Retinal pigment epithelial cell (primary cell): ENCODE measurements at regions not wholly inside any gene's neighbourhood (a gene's known extent, or its start where the extent isn't known, plus 50 kb on each side); places are given as distances from the start of the nearest gene placed in this dataset.
"Not testable (repeated sequence)": the region's sequence is repeated elsewhere in the genome, so short reads cannot be mapped to it uniquely, and the experiment has no call there.

ENCODE experiments used
- DNase-seq: peaks from one replicate; pipeline ENCODE4 v3.0.0-alpha.2; 2010; ENCODE audit warnings: low read depth
- H3K4me3 ChIP-seq: 2 replicates; pipeline ENCODE4 v1.5.1; 2011; ENCODE audit warnings: mild to moderate bottlenecking, low read length, control low read depth, moderate library complexity
- TF ChIP-seq, protein P1 (sequence below): conservative IDR thresholded peaks from 2 replicates; pipeline ENCODE4 v1.5.1; 2011; ENCODE audit warnings: low read depth, low read length, control low read depth, inconsistent platforms

DNA sequence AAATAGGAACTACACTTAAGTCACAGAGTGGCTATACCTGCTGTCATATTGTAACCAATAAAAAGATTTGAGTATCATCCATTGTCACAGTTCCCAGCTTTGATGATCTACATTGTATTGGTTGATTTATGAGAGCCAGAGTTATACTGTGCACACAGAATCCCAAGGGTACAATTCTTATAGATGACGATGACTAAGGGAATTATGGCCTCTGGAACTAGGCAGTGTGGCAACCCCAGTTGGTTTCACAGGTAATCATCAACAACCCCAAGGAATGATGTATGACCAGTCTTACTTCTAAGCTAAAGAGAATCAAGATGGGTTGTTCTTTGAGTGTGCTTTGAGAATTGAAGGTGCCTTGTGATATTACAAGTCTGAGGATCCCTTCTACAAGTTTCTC, 217.3 kb downstream of the ETAA1 start:
- no peak overlapping the region for H3K4me3 ChIP-seq
- no peak for DNase-seq
- TF ChIP-seq, protein P1, sequence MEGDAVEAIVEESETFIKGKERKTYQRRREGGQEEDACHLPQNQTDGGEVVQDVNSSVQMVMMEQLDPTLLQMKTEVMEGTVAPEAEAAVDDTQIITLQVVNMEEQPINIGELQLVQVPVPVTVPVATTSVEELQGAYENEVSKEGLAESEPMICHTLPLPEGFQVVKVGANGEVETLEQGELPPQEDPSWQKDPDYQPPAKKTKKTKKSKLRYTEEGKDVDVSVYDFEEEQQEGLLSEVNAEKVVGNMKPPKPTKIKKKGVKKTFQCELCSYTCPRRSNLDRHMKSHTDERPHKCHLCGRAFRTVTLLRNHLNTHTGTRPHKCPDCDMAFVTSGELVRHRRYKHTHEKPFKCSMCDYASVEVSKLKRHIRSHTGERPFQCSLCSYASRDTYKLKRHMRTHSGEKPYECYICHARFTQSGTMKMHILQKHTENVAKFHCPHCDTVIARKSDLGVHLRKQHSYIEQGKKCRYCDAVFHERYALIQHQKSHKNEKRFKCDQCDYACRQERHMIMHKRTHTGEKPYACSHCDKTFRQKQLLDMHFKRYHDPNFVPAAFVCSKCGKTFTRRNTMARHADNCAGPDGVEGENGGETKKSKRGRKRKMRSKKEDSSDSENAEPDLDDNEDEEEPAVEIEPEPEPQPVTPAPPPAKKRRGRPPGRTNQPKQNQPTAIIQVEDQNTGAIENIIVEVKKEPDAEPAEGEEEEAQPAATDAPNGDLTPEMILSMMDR = no peak

DNA sequence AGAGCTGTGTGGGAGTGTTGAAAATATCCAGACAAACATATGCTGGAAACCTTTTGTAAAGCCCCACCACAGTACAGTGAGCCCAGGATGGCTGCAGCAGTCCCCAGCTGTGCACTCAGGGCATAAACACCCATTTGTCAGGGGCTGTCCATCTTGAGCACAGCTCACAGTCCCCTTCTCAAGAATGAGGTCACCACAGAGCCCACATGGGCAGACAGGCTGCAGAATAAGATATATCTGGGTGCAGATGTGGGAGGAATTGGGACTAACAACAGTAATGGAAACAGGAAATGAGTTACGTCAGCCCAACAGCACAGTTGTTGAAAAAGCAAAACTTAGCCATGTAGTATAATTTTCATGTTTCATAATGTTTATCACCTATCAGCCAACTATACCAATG, 219.6 kb downstream of the ETAA1 start:
- no peak overlapping the region for H3K4me3 ChIP-seq
- TF ChIP-seq, protein P1 = no peak
- no peak for DNase-seq

DNA sequence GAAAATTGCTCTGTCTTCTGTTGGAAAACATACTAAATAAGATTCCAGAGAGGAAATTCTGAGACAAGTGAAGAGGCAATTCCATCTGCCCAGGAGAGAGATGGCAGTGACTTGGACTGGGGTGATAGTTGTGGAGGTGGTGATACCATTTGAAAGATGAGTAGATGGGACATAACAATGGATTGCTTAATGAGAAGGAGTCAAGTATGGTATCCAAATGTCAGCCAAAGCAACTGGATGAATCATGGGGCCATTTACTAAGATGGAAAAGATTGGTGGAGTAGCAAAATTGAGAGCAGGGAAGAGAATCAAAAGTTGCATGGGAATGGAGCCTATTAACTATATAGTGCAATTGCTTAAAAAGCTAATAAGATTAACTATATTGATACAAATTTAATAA, 222.1 kb downstream of the ETAA1 start:
- H3K4me3 ChIP-seq = no peak overlapping the region
- TF ChIP-seq, protein P1 = no peak
- DNase-seq = no peak

DNA sequence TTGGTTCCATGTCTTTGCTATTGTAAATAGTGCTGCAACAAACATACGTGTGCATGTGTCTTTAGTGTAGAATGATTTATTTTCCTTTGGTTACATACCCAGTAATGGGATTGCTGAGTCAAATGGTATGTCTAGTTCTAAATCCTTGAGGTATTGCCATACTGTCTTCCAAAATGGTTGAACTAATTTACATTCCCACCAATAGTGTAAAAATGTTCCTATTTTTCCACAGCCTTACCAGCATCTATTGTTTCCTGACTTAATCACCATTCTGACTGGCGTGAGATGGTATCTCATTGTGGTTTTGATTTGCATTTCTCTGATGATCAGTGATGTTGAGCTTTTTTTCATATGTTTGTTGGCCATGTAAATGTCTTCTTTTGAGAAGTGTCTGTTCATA, 226.6 kb downstream of the ETAA1 start:
- not testable (repeated sequence) for DNase-seq, H3K4me3 ChIP-seq

DNA sequence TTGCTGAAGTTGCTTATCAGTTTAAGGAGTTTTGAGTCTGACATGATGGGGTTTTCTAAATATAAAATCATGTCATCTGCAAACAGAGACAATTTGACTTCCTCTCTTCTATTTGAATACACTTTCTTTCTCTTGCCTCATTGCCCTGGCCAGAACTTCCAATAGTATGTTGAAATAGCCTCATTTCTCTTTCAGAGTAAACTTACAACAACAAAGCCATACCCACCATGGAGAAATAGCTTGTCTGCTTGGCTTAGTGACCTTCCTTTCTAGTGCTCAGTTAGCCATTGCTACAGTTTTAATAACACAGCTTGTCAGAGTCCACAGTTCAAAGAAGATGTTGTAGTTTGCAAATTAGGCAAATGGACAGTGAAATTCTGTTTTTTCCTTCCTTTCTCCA, 228.0 kb downstream of the ETAA1 start:
- no peak for DNase-seq
- H3K4me3 ChIP-seq = no peak overlapping the region

DNA sequence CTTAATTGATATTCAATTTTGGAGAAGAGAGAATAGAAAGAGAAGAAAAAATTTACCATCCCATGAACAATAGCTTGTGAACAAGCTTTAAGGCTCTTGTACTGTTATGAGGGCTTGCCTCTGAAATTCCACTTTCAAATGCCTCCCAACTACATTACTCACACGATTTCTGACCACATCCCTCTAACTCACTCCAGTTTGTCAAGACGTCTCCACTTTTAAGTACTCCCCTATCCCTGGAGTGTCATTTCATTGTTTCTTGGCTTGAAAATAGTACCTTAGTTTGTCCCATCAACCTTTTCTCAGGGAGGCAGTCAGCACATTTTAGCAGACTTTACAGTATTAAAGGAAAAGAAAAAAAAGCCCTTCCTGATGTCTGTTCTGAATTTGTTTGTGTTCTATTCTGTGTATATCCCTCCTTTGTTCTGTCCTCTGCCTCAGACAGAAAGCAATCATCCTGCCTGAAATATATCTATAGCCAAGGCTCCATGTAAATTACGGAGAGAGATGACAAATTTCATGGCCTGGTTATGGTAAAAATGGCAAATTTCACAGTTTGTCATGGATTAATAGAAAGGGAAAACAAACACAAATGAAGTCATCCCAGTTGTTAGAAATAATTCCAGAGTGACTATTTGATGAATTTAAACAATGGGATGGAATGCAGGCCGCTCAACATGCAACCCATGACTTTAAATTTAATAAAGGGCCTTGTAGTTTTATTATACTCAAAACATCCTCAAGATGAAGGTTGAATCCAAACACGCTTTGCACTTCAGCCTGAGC, 228.8 kb downstream of the ETAA1 start:
- no peak overlapping the region for H3K4me3 ChIP-seq
- TF ChIP-seq, protein P1 = no peak
- no peak for DNase-seq

More for the DNA sequence above, 228.0 kb downstream of the ETAA1 start:
- TF ChIP-seq, protein P1 = no peak

DNA sequence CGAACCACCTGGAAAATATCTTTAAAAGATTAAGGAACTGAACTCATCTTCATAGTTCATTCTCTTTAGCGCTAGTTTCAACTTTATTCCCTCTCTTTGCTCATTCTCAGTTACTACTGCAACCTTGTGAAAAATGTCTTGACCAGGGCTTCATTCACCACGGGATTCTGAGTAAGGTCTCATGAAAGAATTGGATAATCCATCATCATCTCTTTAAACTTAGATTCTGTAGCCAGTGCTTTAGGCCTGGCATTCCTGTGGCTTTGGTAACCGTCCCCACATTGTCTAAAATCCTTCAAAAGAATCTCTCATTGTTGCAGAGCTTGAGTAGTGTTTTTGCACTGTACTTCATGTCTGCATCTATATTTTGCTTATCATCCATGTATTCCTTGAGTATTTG, 229.5 kb downstream of the ETAA1 start:
- no peak for DNase-seq
- TF ChIP-seq, protein P1 = no peak
- no peak overlapping the region for H3K4me3 ChIP-seq
